ENCODE measurements at regions not wholly inside any gene's neighbourhood (a gene's known extent, or its start where the extent isn't known, plus 50 kb on each side); places are given as distances from the start of the nearest gene placed in this dataset.

- TF ChIP-seq EZH2phosphoT487 (IDR thresholded peaks at IDR 0.05; ENCODE audit: insufficient read depth, low read depth) = no peak
- TF ChIP-seq EZH2 (IDR thresholded peaks at IDR 0.05; ENCODE audit: insufficient read depth, poor library complexity, severe bottlenecking) = no peak
Measured at GRCh38 chr7:80288175-80289122, 153.8 kb downstream of the GNAI1 start.
